Globus pallidus (tissue), 1 donor: ENCODE measurements at regions not wholly inside any gene's neighbourhood (a gene's known extent, or its start where the extent isn't known, plus 50 kb on each side); places are given as distances from the start of the nearest gene placed in this dataset.
"Not testable (repeated sequence)": the region's sequence is repeated elsewhere in the genome, so short reads cannot be mapped to it uniquely, and the experiment has no call there.

Experiments
- DNase-seq: peaks from one replicate; pipeline ENCODE4 v3.0.0-alpha.2; 2015; ENCODE audit warnings: low spot score

- no peak for DNase-seq
Observed at GRCh38 chr7:53596230-53596629, 560.8 kb downstream of the POM121L12 start.

DNA sequence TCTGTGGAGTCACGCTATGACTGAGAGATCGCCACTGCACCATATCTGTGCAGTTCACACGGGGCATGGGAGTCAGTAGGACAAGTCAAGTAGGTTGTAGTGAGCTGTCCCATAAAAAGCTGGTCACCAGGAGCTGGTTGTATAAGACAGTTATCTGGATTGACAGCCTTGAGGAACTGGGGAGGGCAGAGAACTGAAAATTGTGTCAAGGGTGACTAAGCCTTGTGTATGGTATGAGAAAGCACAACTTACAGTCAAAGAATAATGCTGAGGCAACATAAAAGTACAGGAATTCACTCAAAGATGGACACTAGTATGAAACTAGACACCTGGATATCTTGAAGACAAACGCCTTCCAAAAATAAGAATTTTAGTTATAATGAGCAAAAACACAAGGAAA lies 564.9 kb downstream of the POM121L12 start:
- DNase-seq: no peak

- DNase-seq: no peak
Observed at GRCh38 chr7:53602817-53603418, 567.5 kb downstream of the POM121L12 start.

GRCh38 chr7:53603461-53603860 lies 568.0 kb downstream of the POM121L12 start:
- DNase-seq: no peak

DNA sequence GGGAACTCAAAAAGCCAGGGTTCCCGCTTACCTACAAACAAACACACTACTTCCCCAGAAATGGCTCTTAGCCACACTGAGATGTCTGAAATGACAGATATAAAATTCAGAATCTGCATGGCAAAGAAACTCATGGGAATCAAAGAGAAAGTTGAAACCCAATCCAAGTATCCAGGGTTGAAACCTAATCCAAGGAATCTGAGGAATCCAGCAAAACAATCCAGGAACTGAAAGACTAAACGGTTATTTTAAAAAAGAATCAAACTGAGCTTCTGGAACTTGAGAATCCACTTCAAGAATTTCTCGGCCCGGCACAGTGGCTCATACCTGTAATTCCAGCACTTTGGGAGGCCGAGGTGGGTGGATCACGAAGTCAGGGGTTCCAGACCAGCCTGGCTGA lies 568.8 kb downstream of the POM121L12 start:
- no peak for DNase-seq

DNA sequence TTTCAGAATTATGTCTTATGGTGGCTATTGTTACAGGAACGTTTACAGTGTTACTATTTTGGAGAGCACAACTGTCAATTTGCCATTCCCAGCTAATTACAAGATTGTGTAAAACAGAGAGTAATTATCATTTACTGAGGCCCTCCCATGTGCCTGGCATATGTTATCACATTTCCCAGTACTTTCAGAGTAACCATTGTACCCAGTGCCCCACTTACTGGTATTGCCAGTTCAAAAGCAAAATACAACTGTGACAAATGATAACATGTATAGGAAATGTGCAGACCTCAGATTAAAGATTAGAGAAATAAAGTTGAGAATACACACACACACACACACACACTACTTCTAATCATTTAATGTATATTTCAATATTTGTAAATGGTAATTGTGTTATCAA lies 572.5 kb downstream of the POM121L12 start:
- no peak for DNase-seq

DNA sequence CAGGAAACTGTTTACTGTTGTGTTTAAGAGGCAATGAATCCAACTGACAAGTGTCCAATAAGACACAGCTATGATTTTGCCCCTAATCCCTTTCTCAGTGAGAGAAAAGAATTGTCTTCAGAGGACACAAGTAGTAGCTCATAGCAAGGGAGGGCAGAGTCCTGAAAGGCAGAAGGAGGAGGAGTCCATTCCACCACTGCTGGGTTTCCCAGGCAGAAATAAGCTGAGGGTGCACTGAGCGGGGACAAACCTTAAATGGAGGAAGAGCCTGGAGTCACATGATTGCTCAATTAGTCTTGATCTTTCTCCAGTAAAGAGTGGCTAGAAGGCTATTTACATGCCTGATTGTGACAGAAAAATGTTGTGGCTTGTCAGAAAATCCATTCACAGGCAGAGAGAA lies 573.8 kb downstream of the POM121L12 start:
- DNase-seq: no peak

GRCh38 chr7:53611043-53611442 lies 575.6 kb downstream of the POM121L12 start:
- no peak for DNase-seq

DNA sequence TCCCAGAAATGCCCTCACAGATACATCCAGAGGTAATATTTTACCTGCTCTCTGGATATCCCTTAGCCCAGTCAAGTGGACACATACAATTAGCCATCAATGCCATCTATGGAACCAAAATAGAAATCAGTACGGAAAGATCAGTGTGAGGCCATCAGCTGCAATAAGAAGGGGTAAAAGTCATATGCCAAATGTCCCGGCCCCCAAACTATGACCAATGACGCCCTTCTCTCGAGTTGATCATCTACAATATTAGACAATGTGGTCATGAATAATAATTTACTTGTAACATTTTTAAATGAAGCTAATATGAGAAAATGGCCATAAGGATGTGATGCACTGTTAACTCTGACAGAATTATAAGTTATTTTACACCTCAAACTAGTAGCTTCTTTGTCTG lies 588.9 kb downstream of the POM121L12 start:
- no peak for DNase-seq

GRCh38 chr7:53628775-53629174 lies 593.3 kb downstream of the POM121L12 start:
- DNase-seq: no peak

DNA sequence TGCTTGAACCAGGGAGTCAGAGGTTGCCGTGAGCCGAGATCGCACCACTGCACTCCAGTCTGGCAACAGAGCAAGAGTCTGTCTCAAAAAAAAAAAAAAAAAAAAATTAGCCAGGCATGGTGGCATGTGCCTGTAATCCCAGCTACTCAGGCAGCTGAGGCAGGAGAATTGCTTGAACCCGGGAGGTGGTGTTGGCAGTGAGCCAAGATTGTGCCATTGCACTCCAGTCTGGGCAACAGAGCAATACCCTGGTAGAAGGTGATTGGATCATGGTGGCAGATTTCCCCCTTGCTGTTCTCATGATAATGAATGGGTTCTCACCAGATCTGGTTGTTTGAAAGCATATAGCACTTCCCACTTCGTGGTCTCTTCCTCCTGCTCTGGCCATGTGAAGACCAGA lies 599.8 kb downstream of the POM121L12 start:
- DNase-seq: not testable (repeated sequence)

DNA sequence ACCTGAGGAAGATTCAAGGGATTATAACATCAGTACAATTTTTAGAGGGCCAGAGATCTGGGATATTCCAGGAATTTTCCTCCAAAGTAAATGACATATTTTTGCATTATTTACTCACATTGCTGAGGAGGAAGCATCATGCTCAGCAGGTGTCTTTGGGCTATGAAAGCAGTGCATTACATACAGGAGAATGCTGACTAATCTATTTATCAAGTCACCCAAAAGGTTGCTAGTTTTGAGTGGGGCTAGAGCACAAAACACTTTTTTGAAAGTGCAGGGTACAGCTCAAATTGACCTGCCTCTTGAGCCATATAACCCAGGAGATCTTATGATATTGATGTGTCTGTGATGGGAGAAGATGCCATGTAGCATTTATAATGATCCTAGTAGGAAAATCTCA lies 603.1 kb downstream of the POM121L12 start:
- DNase-seq: no peak

GRCh38 chr7:53641091-53641490 lies 605.7 kb downstream of the POM121L12 start:
- DNase-seq: no peak

DNA sequence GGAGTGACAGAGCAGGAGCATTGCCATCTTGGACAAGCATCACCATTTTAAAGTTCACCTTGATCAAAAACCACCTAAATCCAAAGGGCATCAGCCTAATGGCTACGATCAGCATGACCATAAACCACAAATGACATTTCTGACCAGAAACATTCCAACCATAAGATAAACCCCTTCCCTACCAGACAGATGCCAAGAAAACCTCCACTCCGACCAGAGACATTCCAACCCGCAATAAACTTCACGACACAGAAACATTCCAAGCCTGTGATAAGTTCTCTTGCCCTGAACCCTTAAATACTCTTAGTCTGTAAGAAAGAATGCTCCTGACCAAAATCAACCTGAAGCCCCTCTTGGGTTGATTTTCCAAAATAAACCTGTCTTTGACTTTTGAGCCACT lies 606.9 kb downstream of the POM121L12 start:
- DNase-seq: no peak

- no peak for DNase-seq
Observed at GRCh38 chr7:53642866-53643265, 607.4 kb downstream of the POM121L12 start.

DNA sequence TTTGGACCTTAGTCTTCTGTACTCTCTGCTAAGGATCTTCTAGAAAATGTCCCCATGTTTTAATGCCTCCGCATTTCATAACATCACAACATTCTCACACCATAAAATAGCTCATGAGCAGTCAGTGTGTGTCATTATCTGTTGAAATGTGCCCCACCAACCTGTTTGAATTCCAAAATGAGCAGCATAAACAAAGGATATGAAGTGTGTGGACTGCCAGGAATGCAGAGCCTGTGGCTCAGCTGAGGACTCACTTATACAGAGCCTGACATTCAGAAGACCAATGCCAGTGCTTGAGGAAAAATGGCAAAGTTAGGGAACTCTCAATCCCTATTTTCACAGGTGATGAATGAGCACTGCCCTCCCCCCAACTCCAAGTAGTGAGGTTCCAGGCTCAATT lies 621.4 kb downstream of the POM121L12 start:
- no peak for DNase-seq

DNA sequence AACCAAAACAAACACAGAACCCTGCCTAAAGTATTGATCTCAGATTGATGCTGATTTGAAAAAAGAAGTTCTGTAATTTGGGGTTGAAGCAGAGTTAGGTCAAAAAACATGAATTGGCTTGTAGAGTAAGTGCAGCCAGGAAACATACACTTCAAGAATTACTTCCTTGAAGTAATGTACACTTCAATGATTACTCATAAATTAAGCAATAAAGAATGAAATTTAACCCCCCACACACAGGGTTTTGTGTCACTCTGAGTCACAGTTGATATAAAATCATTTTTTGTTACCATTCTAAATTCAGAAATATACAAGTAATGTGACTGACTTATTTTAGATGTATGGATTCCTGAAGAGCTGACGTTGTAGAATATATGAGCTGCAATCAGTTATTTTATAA lies 622.2 kb downstream of the POM121L12 start:
- no peak for DNase-seq

GRCh38 chr7:53658951-53659350 lies 623.5 kb downstream of the POM121L12 start:
- DNase-seq: no peak

DNA sequence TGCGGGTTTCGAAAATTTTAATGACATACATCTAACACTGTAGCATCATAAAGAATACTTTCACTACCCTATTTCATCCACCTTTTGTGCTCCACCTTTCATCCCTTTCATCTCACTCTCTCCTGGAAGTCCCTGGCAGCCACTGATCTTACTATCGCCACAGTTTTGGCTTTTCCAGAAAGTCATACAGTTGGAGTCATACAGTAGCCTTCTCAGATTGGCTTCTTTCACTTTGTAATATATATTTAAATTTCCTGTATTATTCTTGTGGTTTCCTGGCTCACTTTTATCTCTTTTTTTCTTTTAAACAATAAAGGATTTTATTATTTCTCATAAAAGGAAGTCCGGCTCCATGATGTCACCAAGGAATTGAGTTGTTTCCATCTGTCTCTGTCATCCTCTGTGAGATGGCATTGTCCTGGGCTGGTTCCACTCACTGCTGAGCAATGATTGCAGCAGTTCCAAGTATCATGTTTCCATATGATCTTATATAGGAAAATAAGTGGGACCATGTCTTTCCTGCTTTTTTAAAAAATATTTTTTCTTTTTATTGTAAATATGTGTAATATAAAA lies 626.3 kb downstream of the POM121L12 start:
- DNase-seq: no peak

GRCh38 chr7:53672681-53673080 lies 637.2 kb downstream of the POM121L12 start:
- no peak for DNase-seq

DNA sequence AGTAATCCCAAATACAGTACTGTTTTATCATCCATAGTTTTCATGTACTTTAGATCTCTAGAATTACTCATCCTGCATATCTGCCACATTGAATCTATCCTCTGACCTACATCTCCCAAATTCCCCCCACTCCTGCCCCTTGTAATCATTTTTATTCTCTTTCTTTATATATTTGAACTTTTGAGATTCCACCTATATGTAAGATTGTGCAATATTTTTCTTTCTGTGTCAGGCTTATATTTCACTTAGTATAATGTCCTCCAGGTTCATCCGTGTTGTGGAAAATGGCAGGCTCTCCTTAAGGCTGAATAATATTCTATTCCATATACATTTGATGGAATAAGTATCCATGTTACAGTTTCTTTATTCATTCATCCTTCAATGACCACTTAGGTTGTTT lies 640.4 kb downstream of the POM121L12 start:
- no peak for DNase-seq

DNA sequence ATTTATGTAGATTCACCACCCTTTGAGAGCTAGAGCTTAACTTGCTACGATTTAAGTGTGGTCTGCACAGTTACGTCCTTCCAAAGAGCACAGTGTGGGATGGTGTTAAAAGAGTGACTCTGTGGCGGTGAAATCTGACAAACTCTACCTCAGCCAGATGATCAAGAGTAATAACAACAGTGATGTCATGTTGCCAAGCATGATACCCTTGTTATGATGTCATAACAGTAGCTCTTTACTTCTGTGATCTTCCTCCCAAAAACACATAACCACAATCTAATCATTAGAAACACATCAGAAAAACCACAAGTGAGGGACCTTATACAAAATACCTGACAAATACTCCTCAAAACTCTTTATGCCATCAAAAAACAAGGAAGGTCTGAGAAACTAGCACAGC lies 649.3 kb downstream of the POM121L12 start:
- DNase-seq: no peak

DNA sequence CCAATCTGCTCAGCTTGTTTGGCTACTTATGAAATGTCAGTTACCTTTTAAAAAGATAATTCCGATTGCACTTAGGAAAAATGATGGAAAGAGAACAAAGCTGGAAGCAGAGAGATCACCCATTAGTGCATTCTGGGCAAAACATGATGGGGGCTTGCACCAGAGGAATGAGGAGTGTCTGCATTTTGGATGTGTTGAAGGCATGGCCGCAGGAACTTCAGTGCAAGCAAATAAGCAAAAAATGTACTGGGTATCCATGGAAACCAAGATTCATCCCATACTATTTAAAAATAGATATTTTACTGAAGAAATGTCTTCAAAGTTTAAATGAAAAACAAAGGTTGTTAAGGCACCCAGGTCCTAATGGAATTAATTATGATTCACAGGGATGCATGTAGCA lies 655.0 kb downstream of the POM121L12 start:
- DNase-seq: no peak

- no peak for DNase-seq
Observed at GRCh38 chr7:53697913-53698312, 662.5 kb downstream of the POM121L12 start.
